Esophagus muscularis mucosa (tissue), 4 donors: ENCODE measurements at regions not wholly inside any gene's neighbourhood (a gene's known extent, or its start where the extent isn't known, plus 50 kb on each side); places are given as distances from the start of the nearest gene placed in this dataset.

ENCODE experiments used
- EP300 ChIP-seq: sonication (generic); formaldehyde crosslinking; IDR thresholded peaks from one replicate; pipeline ENCODE4 v1.6.1; 2017; ENCODE audit warnings: antibody characterized with exemption
- POLR2A ChIP-seq: fragments of 450-650 bp; IDR thresholded peaks from one replicate; pipeline ENCODE4 v1.6.1; 2017; ENCODE audit warnings: antibody characterized with exemption, moderate library complexity, mild to moderate bottlenecking, low read depth
- POLR2AphosphoS5 ChIP-seq, 2 donors: sonication (generic); formaldehyde crosslinking; IDR thresholded peaks; one replicate each; pipeline ENCODE4 v1.6.1; 2017; ENCODE audit warnings: antibody characterized with exemption in 2 of 2
- TF ChIP-seq, protein P1 (sequence below), 3 experiments: fragments of 200-600 bp in 2 of 3; fragments of 450-650 bp in 1 of 3; sonication (generic) in 2 of 3; IDR thresholded peaks; one replicate each; pipeline ENCODE4 v1.5.1; 2017 to 2019; ENCODE audit warnings: antibody characterized with exemption in 3 of 3, mild to moderate bottlenecking in 2 of 3, moderate library complexity in 1 of 3

- TF ChIP-seq, protein P1, sequence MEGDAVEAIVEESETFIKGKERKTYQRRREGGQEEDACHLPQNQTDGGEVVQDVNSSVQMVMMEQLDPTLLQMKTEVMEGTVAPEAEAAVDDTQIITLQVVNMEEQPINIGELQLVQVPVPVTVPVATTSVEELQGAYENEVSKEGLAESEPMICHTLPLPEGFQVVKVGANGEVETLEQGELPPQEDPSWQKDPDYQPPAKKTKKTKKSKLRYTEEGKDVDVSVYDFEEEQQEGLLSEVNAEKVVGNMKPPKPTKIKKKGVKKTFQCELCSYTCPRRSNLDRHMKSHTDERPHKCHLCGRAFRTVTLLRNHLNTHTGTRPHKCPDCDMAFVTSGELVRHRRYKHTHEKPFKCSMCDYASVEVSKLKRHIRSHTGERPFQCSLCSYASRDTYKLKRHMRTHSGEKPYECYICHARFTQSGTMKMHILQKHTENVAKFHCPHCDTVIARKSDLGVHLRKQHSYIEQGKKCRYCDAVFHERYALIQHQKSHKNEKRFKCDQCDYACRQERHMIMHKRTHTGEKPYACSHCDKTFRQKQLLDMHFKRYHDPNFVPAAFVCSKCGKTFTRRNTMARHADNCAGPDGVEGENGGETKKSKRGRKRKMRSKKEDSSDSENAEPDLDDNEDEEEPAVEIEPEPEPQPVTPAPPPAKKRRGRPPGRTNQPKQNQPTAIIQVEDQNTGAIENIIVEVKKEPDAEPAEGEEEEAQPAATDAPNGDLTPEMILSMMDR (IDR thresholded peaks at IDR 0.05): no peak
- TF ChIP-seq POLR2AphosphoS5 (IDR thresholded peaks at IDR 0.05) (no peak), EP300 (no peak), POLR2A (no peak)
Measured at GRCh38 chr6:91266156-91266555, 679.3 kb upstream of the MAP3K7 start.
